ENCODE measurements at regions not wholly inside any gene's neighbourhood (a gene's known extent, or its start where the extent isn't known, plus 50 kb on each side); places are given as distances from the start of the nearest gene placed in this dataset.

- TF ChIP-seq CTCF (IDR thresholded peaks at IDR 0.05) (no peak), POLR2A (IDR thresholded peaks at IDR 0.05) (no peak)
These were observed 432.6 kb downstream of the CAAP1 start for GRCh38 chr9:26459959-26460358.

Data from testis (tissue), 2 donors.